H54 (cell line): ENCODE measurements at regions not wholly inside any gene's neighbourhood (a gene's known extent, or its start where the extent isn't known, plus 50 kb on each side); places are given as distances from the start of the nearest gene placed in this dataset.

ENCODE experiments used
- DNase-seq: peaks from one replicate; pipeline ENCODE4 v3.0.0; 2011; ENCODE audit warnings: low spot score, mixed read lengths; ENCODE audit not compliant: insufficient read length
- FAIRE-seq: peaks from 3 replicates; lab custom pipeline; 2011; peaks lifted over from hg19 to GRCh38; lab: Jason Lieb, UNC
- POLR2A ChIP-seq: IDR thresholded peaks from 2 replicates; pipeline ENCODE4 v1.6.1; 2011; ENCODE audit warnings: low read depth, mild to moderate bottlenecking, low read length

- FAIRE-seq (no peak), DNase-seq (no peak)
- no peak for TF ChIP-seq POLR2A
These were observed 285.9 kb downstream of the BRD1 start for GRCh38 chr22:49541693-49542230.

- TF ChIP-seq POLR2A, result no peak
- no peak for DNase-seq
- FAIRE-seq, result no peak
These were observed 286.6 kb downstream of the BRD1 start for GRCh38 chr22:49540913-49541692.

- no peak for TF ChIP-seq POLR2A
- DNase-seq, result no peak
- no peak for FAIRE-seq
These were observed 287.4 kb downstream of the BRD1 start for GRCh38 chr22:49540084-49540912.

- FAIRE-seq (no peak), DNase-seq (no peak)
- TF ChIP-seq POLR2A, result no peak
These were observed 289.7 kb downstream of the BRD1 start for GRCh38 chr22:49538006-49538405.

GRCh38 chr22:49536571-49537131 lies 291.0 kb downstream of the BRD1 start:
- TF ChIP-seq POLR2A, result no peak
- no peak for FAIRE-seq
- no peak for DNase-seq

GRCh38 chr22:49535527-49536125 lies 292.0 kb downstream of the BRD1 start:
- no peak for FAIRE-seq
- DNase-seq, result no peak
- TF ChIP-seq POLR2A, result no peak

- FAIRE-seq, result no peak
- no peak for DNase-seq
These were observed 292.5 kb downstream of the BRD1 start for GRCh38 chr22:49535126-49535525.

GRCh38 chr22:49534386-49534785 lies 293.3 kb downstream of the BRD1 start:
- TF ChIP-seq POLR2A, result no peak
- no peak for FAIRE-seq
- no peak for DNase-seq

More at GRCh38 chr22:49535126-49535525, 292.5 kb downstream of the BRD1 start:
- TF ChIP-seq POLR2A, result no peak

GRCh38 chr22:49533886-49534285 lies 293.8 kb downstream of the BRD1 start:
- no peak for DNase-seq
- TF ChIP-seq POLR2A, result no peak
- FAIRE-seq, result no peak

- DNase-seq, result no peak
- TF ChIP-seq POLR2A, result no peak
- FAIRE-seq, result no peak
These were observed 294.5 kb downstream of the BRD1 start for GRCh38 chr22:49532869-49533802.

GRCh38 chr22:49531368-49531791 lies 296.3 kb downstream of the BRD1 start:
- FAIRE-seq (no peak), DNase-seq (no peak)
- no peak for TF ChIP-seq POLR2A

- DNase-seq, result no peak
- no peak for FAIRE-seq
- no peak for TF ChIP-seq POLR2A
These were observed 296.9 kb downstream of the BRD1 start for GRCh38 chr22:49530671-49531367.
